Central memory CD8-positive, alpha-beta T cell (primary cell): ENCODE measurements at regions not wholly inside any gene's neighbourhood (a gene's known extent, or its start where the extent isn't known, plus 50 kb on each side); places are given as distances from the start of the nearest gene placed in this dataset.

Source experiments
- ATAC-seq: fragments of 150-1000 bp; cut with Tn5 transposase; replicated peaks from 2 replicates; pipeline ENCODE4 v1.10.0; 2022; ENCODE audit warnings: mild to moderate bottlenecking, moderate FRiP score, moderate number of reproducible peaks; ENCODE audit not compliant: poor library complexity, severe bottlenecking; ENCODE audit errors: extremely low read depth
- DNase-seq, 2 donors: peaks; one replicate each; pipeline ENCODE4 v3.0.0; 2021; ENCODE audit warnings: low spot score in 2 of 2
- H3K27ac Mint-ChIP-seq: one replicate; pipeline ENCODE4 v1.8.0; 2022; ENCODE audit warnings: low read depth, mild to moderate bottlenecking, moderate library complexity, mixed read lengths
- H3K27me3 Mint-ChIP-seq: one replicate; pipeline ENCODE4 v1.8.0; 2022; ENCODE audit warnings: mixed read lengths
- H3K36me3 Mint-ChIP-seq: one replicate; pipeline ENCODE4 v1.8.0; 2022; ENCODE audit warnings: mild to moderate bottlenecking, moderate library complexity, mixed read lengths; ENCODE audit not compliant: insufficient read depth
- H3K4me1 Mint-ChIP-seq: one replicate; pipeline ENCODE4 v1.8.0; 2022; ENCODE audit warnings: mixed read lengths
- H3K4me3 Mint-ChIP-seq: one replicate; pipeline ENCODE4 v1.8.0; 2022; ENCODE audit warnings: mild to moderate bottlenecking, moderate library complexity, mixed read lengths
- H3K9me3 Mint-ChIP-seq: one replicate; pipeline ENCODE4 v1.8.0; 2022; ENCODE audit warnings: mixed read lengths

DNA sequence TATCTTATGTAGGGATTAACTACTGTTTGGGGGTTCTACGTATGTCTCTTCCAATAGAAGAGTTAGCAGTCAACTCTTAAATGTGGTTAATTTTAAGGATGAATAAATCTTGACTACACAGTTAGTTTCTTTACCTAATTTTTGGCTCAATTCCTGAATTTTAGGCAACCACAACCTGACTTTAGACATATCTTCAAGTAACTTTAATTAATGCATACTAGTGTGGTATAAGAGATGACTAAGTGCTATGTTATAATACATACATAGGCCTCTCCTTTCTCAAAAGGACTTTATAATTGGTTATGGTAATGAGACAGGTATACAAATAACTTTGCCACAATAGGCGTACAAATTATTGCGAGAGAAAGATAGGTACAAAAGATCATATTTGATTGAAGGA, 312.0 kb downstream of the IRS1 start:
- H3K27ac Mint-ChIP-seq = no peak overlapping the region
- no peaks in the 10 kb centered on the region for H3K36me3 Mint-ChIP-seq
- H3K9me3 Mint-ChIP-seq = no peaks in the 10 kb centered on the region
- ATAC-seq (no peak), DNase-seq (no peak)
- no peaks in the 10 kb centered on the region for H3K4me1 Mint-ChIP-seq
- H3K27me3 Mint-ChIP-seq = peaks cover 21% of the 10 kb centered on the region
- no peak overlapping the region for H3K4me3 Mint-ChIP-seq

DNA sequence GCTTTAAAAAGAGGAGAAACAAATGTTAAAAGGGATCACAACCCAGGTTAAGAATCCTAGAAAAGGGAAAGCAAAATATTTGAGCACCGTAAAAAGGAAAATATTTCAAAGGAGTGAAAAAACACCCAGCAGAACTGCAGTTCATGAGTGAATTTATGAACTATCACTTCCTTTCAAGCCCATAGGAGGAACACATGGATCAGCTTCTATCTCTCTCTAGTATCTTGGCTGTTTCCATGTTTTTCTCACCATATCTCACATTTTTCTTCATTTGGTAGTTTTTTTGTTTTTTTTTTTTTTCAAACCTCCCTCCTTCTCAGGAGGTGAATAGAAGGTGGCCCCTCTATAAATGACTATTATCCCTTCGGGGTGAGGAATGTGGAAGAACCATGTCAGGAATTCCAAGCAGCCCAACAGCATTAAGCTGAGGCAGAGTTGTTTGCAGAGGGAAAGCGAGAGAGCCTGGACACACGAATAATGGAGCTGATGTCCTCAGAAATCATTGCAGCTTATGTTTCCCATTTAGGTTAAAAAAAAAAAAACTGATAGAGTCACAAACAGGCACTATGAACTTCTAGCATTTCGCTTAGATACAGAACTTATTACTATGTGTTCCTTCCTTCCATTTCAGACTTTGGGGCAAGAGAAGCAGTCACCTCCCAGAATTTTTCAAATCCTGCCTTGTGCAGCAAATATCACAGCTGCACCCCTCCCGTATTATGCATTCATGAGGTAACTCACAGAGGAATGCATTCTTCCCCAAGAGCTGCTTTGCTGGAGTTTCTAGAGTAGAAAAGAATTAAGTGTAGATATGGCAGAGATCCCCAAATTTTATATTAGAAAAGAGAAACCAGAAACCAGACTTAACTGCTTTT, 315.6 kb downstream of the IRS1 start:
- Mint-ChIP-seq H3K27ac (no peak overlapping the region), H3K4me3 (no peak overlapping the region), H3K4me1 (no peaks in the 10 kb centered on the region), H3K36me3 (no peaks in the 10 kb centered on the region), H3K9me3 (no peaks in the 10 kb centered on the region), H3K27me3 (peaks cover 24% of the 10 kb centered on the region)
- no peak for DNase-seq
- ATAC-seq = no peak

- H3K27ac Mint-ChIP-seq = no peak overlapping the region
- DNase-seq (no peak), ATAC-seq (no peak)
- H3K4me3 Mint-ChIP-seq = no peak overlapping the region
- no peaks in the 10 kb centered on the region for H3K36me3 Mint-ChIP-seq
- H3K4me1 Mint-ChIP-seq = no peaks in the 10 kb centered on the region
- H3K27me3 Mint-ChIP-seq = peaks cover 32% of the 10 kb centered on the region
- no peaks in the 10 kb centered on the region for H3K9me3 Mint-ChIP-seq
These were observed 316.5 kb downstream of the IRS1 start for GRCh38 chr2:226483143-226483542.

DNA sequence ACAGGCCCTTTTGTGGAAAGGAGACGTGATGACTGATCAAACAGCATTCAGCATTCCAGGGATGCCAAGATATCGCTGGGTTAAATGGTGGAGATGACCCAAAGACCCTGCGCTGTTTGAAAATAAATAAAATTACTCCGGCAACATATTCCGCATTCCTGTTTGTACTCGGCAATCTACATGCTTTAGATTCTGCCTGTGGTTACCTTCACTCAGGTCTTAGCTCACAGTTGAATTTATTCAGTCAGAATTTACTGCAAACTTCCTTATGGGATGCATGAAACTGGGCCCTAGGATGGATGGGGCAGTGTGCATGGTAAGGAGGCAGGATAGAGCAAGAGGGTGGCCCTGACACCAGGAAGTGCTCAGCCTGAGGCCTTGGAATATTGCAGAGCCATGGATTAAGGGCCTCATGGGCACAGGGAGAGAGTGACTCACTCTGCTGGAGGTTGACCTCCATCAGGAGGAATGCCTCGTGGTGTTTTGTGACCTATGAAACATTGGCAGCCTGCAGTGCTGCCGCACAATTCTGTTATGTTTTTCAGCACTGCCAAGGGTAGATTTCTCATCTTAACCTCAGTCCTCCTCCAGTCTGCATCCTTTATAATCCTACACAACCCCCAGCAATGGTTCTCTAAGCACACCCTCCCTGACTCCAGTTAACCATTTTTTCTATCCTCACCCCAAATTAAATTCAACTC, 321.4 kb downstream of the IRS1 start:
- ATAC-seq (no peak), DNase-seq (no peak)
- Mint-ChIP-seq H3K9me3 (peaks cover 5% of the 10 kb centered on the region), H3K4me3 (no peak overlapping the region), H3K27me3 (peaks cover 14% of the 10 kb centered on the region), H3K27ac (no peak overlapping the region), H3K4me1 (no peaks in the 10 kb centered on the region), H3K36me3 (no peaks in the 10 kb centered on the region)

DNA sequence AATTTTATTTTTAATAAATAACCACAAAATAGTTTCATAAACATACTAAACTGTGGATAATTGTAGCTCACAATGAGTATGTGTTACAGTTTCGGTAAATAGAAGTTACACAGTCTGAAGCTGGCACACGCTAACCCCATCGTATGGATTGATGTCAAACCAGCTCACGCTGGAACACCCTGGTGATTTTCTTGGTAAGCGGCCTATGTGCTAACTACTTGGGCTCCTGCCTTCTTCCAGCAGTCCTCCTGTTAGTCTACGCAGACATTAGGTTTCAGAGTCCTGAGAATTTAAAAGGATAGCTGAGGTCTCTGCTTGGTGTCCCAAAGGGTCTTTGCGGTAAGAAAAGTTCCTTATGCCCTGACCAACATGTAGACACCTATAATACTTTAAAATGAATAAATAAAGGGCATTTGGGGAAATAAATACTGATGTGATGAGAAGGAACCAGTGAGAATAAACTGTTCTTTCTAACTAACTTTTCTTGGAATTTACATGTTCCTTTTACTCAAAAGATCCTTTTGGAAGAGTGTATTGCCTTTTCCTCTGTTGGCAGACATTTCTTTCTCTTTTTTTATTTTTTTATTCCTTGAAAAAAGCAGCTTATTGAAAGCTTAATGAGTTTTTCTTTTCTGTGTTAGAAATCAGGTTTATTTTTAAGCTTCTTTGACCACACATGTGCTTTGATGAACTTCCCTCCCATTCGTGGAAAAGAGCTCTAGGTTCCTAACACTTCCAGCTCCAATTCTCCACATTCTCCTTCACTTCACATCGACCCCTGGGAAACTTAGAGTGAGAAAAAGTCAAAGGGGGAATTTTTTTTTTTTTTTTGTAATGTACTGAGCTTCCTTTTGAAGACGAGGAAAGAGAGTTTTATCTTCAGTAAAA, 322.2 kb downstream of the IRS1 start:
- peaks cover 11% of the 10 kb centered on the region for H3K27me3 Mint-ChIP-seq

GRCh38 chr2:226475650-226476049, 324.0 kb downstream of the IRS1 start:
- DNase-seq (no peak), ATAC-seq (no peak)
- Mint-ChIP-seq H3K9me3 (peaks cover 5% of the 10 kb centered on the region), H3K27ac (no peak overlapping the region), H3K27me3 (peaks cover 11% of the 10 kb centered on the region), H3K4me1 (no peaks in the 10 kb centered on the region), H3K36me3 (no peaks in the 10 kb centered on the region), H3K4me3 (no peak overlapping the region)

More for the DNA sequence above, 322.2 kb downstream of the IRS1 start:
- Mint-ChIP-seq H3K4me3 (no peak overlapping the region), H3K9me3 (peaks cover 5% of the 10 kb centered on the region), H3K27ac (no peak overlapping the region), H3K4me1 (no peaks in the 10 kb centered on the region), H3K36me3 (no peaks in the 10 kb centered on the region)
- DNase-seq (no peak), ATAC-seq (no peak)

- no peak for DNase-seq
- H3K4me3 Mint-ChIP-seq = no peak overlapping the region
- H3K27ac Mint-ChIP-seq = no peak overlapping the region
- peaks cover 5% of the 10 kb centered on the region for H3K9me3 Mint-ChIP-seq
- H3K27me3 Mint-ChIP-seq = peaks cover 10% of the 10 kb centered on the region
- H3K4me1 Mint-ChIP-seq = no peaks in the 10 kb centered on the region
- no peaks in the 10 kb centered on the region for H3K36me3 Mint-ChIP-seq
- no peak for ATAC-seq
These were observed 325.5 kb downstream of the IRS1 start for GRCh38 chr2:226474131-226474530.

DNA sequence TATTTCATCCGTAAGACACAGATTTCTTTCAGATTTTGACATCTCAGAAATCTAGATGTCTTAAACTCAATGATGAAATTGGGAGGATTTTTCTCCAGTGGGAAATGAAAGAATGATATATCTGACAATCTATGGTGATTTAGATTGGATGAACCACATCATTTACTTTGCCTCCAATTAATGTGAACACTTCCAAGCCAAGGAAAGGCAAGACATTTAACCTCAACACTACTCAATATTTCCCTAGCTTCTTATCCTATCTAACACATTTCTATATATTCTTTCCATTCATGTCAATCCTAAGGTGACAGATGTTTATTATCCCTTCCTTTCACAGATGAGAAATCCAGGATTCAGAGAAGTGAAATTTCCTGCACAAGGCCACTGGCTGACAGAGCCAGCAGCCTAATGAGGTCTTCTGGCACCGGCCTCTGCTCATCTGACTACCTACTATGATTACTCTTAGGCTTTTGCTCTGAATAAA, 327.6 kb downstream of the IRS1 start:
- no peaks in the 10 kb centered on the region for H3K27me3 Mint-ChIP-seq
- no peak overlapping the region for H3K27ac Mint-ChIP-seq
- H3K4me3 Mint-ChIP-seq = no peak overlapping the region
- DNase-seq = no peak
- H3K9me3 Mint-ChIP-seq = peaks cover 5% of the 10 kb centered on the region
- H3K4me1 Mint-ChIP-seq = no peaks in the 10 kb centered on the region
- no peaks in the 10 kb centered on the region for H3K36me3 Mint-ChIP-seq
- no peak for ATAC-seq

- ATAC-seq (no peak), DNase-seq (no peak)
- no peak overlapping the region for H3K4me3 Mint-ChIP-seq
- H3K4me1 Mint-ChIP-seq = no peaks in the 10 kb centered on the region
- H3K9me3 Mint-ChIP-seq = no peaks in the 10 kb centered on the region
- H3K27ac Mint-ChIP-seq = no peak overlapping the region
- H3K36me3 Mint-ChIP-seq = no peaks in the 10 kb centered on the region
- H3K27me3 Mint-ChIP-seq = no peaks in the 10 kb centered on the region
These were observed 332.0 kb downstream of the IRS1 start for GRCh38 chr2:226467633-226468032.

GRCh38 chr2:226467221-226467620, 332.4 kb downstream of the IRS1 start:
- no peak overlapping the region for H3K27ac Mint-ChIP-seq
- H3K27me3 Mint-ChIP-seq = no peaks in the 10 kb centered on the region
- H3K4me1 Mint-ChIP-seq = no peaks in the 10 kb centered on the region
- no peaks in the 10 kb centered on the region for H3K36me3 Mint-ChIP-seq
- H3K4me3 Mint-ChIP-seq = no peak overlapping the region
- no peaks in the 10 kb centered on the region for H3K9me3 Mint-ChIP-seq
- no peak for ATAC-seq
- DNase-seq = no peak

DNA sequence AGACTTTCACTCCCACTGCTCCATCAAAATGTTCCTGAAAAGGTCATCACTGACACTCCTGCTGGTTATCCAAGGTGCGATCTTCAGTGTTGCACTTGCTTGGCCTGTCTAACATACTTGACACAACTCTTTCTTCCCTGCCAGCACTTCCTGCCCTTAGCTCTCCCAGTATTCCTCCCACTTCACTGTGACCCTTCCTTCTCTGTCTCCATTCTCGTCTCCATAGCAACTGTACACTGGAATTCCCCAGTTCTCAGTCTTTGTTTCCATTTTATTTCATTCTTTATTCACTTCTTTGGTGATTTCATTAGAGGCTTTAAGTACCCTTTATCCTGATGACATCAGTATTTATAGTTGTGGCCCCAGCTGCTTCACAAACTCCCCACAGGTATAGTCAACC, 333.0 kb downstream of the IRS1 start:
- no peaks in the 10 kb centered on the region for H3K27me3 Mint-ChIP-seq
- no peaks in the 10 kb centered on the region for H3K4me1 Mint-ChIP-seq
- H3K36me3 Mint-ChIP-seq = no peaks in the 10 kb centered on the region
- no peak overlapping the region for H3K4me3 Mint-ChIP-seq
- ATAC-seq (no peak), DNase-seq (no peak)
- no peak overlapping the region for H3K27ac Mint-ChIP-seq
- no peaks in the 10 kb centered on the region for H3K9me3 Mint-ChIP-seq

- ATAC-seq (no peak), DNase-seq (no peak)
- H3K4me3 Mint-ChIP-seq = no peak overlapping the region
- H3K9me3 Mint-ChIP-seq = no peaks in the 10 kb centered on the region
- no peaks in the 10 kb centered on the region for H3K27me3 Mint-ChIP-seq
- no peak overlapping the region for H3K27ac Mint-ChIP-seq
- H3K4me1 Mint-ChIP-seq = no peaks in the 10 kb centered on the region
- no peaks in the 10 kb centered on the region for H3K36me3 Mint-ChIP-seq
These were observed 333.5 kb downstream of the IRS1 start for GRCh38 chr2:226466124-226466523.
